Gastrocnemius medialis (tissue), 4 donors: ENCODE measurements at regions not wholly inside any gene's neighbourhood (a gene's known extent, or its start where the extent isn't known, plus 50 kb on each side); places are given as distances from the start of the nearest gene placed in this dataset.

Source experiments
- ATAC-seq, 2 donors: fragments of 150-250 bp; one replicate each; pipeline ENCODE4 v1.9.1; 2016
- DNase-seq, 2 donors: peaks; one replicate each; pipeline ENCODE4 v3.0.0-alpha.2; 2019
- H3K27ac ChIP-seq, 4 donors: fragments of 200-600 bp; sonication (generic); 1 replicate in 1 of 4; 2 replicates in 3 of 4; pipeline ENCODE4 v1.5.1; 2016 to 2018; ENCODE audit warnings: mild to moderate bottlenecking in 2 of 4, moderate library complexity in 1 of 4
- H3K27me3 ChIP-seq, 3 donors: fragments of 200-600 bp; sonication (generic) in 2 of 3; 1 replicate in 1 of 3; 2 replicates in 2 of 3; pipeline versions ENCODE4 v1.5.1 to v1.6.0; 2016 to 2019; ENCODE audit warnings: mild to moderate bottlenecking in 1 of 3, moderate library complexity in 1 of 3
- H3K36me3 ChIP-seq, 2 donors: fragments of 200-600 bp; sonication (generic) in 1 of 2; one replicate each; pipeline ENCODE4 v1.5.1; 2017 to 2018
- H3K4me1 ChIP-seq, 2 donors: fragments of 200-600 bp; sonication (generic) in 1 of 2; one replicate each; pipeline ENCODE4 v1.5.1; 2016 to 2017; ENCODE audit warnings: mild to moderate bottlenecking in 2 of 2
- H3K4me3 ChIP-seq, 4 donors: fragments of 200-600 bp; sonication (generic) in 3 of 4; 1 replicate in 1 of 4; 2 replicates in 3 of 4; pipeline ENCODE4 v1.5.1; 2016 to 2019; ENCODE audit warnings: mild to moderate bottlenecking in 2 of 4
- H3K9me3 ChIP-seq, 3 donors: fragments of 200-600 bp; sonication (generic) in 2 of 3; 1 replicate in 1 of 3; 2 replicates in 2 of 3; pipeline ENCODE4 v1.5.1; 2016 to 2019
- POLR2A ChIP-seq, 2 donors: fragments of 450-650 bp; IDR thresholded peaks; one replicate each; pipeline ENCODE4 v1.6.1; 2017; ENCODE audit warnings: antibody characterized with exemption in 2 of 2, mild to moderate bottlenecking in 2 of 2, moderate library complexity in 2 of 2
- in situ Hi-C, 4 donors: fragments of 200-750 bp; cut with MboI; loops; one replicate each; pipeline versions ENCODE4 v1.15.0 to v1.8.0; 2017; ENCODE audit warnings: low sequenced_read_pairs in 4 of 4
- intact Hi-C: fragments of 100-400 bp; cut with DNase I; formaldehyde crosslinking; loops from one replicate; pipeline ENCODE4 v1.15.1; 2023; ENCODE audit warnings: low total_unique reads
- TF ChIP-seq, protein P1 (sequence below), 5 experiments: fragments of 450-650 bp in 3 of 5; fragments of 200-600 bp in 2 of 5; sonication (generic) in 2 of 5; IDR thresholded peaks in 4 of 5; conservative IDR thresholded peaks in 1 of 5; 1 replicate in 4 of 5; 2 replicates in 1 of 5; pipeline ENCODE4 v1.5.1; 2016 to 2019; ENCODE audit warnings: antibody characterized with exemption in 5 of 5, mild to moderate bottlenecking in 3 of 5, moderate library complexity in 3 of 5

- Histone ChIP-seq H3K9me3 (no peaks in the 10 kb centered on the region), H3K4me3 (no peak overlapping the region), H3K4me1 (no peaks in the 10 kb centered on the region), H3K36me3 (no peaks in the 10 kb centered on the region), H3K27me3 (peaks cover 3 to 9% (median 7%) of the 10 kb centered on the region in 3 donors), H3K27ac (no peak overlapping the region)
- intact Hi-C loops (no loop called here), in situ Hi-C loops (no loop called here)
- TF ChIP-seq, protein P1, sequence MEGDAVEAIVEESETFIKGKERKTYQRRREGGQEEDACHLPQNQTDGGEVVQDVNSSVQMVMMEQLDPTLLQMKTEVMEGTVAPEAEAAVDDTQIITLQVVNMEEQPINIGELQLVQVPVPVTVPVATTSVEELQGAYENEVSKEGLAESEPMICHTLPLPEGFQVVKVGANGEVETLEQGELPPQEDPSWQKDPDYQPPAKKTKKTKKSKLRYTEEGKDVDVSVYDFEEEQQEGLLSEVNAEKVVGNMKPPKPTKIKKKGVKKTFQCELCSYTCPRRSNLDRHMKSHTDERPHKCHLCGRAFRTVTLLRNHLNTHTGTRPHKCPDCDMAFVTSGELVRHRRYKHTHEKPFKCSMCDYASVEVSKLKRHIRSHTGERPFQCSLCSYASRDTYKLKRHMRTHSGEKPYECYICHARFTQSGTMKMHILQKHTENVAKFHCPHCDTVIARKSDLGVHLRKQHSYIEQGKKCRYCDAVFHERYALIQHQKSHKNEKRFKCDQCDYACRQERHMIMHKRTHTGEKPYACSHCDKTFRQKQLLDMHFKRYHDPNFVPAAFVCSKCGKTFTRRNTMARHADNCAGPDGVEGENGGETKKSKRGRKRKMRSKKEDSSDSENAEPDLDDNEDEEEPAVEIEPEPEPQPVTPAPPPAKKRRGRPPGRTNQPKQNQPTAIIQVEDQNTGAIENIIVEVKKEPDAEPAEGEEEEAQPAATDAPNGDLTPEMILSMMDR (IDR thresholded peaks at IDR 0.05 in 4 of 5, conservative IDR thresholded peaks at IDR 0.05 in 1 of 5), result no peak
- TF ChIP-seq POLR2A (IDR thresholded peaks at IDR 0.05), result no peak
- ATAC-seq (no peak), DNase-seq (no peak)
These were observed 240.0 kb upstream of the ZFHX3 start for GRCh38 chr16:73287859-73288405.

DNA sequence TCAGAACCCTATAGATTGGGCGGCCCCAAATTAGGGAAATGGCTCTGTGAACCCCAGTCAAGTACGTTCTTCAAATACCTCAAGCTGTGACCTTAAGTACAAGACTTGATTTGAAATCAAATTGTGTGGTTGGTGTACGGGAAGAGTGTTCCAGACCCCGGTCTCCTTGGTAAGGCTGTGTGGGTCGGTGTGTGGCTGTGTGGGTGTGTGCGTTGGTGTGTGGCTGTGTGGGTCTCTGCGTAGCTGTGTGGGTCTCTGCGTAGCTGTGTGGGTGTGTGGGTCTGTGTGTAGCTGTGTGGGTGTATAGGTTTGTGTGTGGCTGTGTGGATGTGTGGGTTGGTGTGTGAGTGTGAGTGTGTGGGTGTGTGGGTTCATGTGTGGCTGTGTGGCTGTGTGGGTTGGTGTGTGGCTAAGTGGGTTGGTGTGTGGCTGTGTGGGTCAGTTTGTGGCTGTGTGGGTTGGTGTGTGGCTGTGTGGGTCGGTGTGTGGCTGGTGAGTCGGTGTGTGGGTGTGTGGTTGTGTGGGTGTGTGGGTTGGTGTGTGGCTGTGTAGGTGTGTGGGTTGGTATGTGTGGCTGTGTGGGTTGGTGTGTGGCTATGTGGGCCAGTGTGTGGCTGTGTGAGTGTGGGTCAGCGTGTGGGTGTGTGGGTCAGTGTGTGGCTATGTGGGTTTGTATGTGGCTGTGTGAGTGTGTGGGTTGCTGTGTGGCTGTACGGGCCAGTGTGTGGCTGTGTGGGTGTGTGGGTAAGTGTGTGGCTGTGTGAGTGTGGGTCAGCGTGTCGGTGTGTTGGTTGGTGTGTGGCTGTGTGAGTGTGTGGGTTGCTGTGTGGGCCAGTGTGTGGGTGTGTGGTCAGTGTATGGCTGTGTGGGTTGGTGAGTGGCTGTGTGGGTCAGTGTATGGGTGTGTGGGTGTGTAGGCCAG is 238.7 kb upstream of the ZFHX3 start:
- H3K27ac ChIP-seq, result no peak overlapping the region
- peaks cover 3 to 9% (median 7%) of the 10 kb centered on the region in 3 donors for H3K27me3 ChIP-seq
- ATAC-seq, result no peak
- in situ Hi-C loops, result no loop called here
- no peaks in the 10 kb centered on the region for H3K36me3 ChIP-seq
- no peaks in the 10 kb centered on the region for H3K9me3 ChIP-seq
- H3K4me3 ChIP-seq, result no peak overlapping the region
- TF ChIP-seq, protein P1 (IDR thresholded peaks at IDR 0.05 in 4 of 5, conservative IDR thresholded peaks at IDR 0.05 in 1 of 5), result no peak
- TF ChIP-seq POLR2A (IDR thresholded peaks at IDR 0.05), result no peak
- no peaks in the 10 kb centered on the region for H3K4me1 ChIP-seq
- no peak for DNase-seq
- intact Hi-C loops, result no loop called here

- no peak for TF ChIP-seq POLR2A (IDR thresholded peaks at IDR 0.05)
- TF ChIP-seq, protein P1 (IDR thresholded peaks at IDR 0.05 in 4 of 5, conservative IDR thresholded peaks at IDR 0.05 in 1 of 5), result no peak
- peaks cover 3 to 9% (median 7%) of the 10 kb centered on the region in 3 donors for H3K27me3 ChIP-seq
- DNase-seq (no peak), ATAC-seq (no peak)
- no peak overlapping the region for H3K4me3 ChIP-seq
- H3K36me3 ChIP-seq, result no peaks in the 10 kb centered on the region
- no peaks in the 10 kb centered on the region for H3K9me3 ChIP-seq
- H3K4me1 ChIP-seq, result no peaks in the 10 kb centered on the region
- H3K27ac ChIP-seq, result no peak overlapping the region
- in situ Hi-C loops, result no loop called here
- intact Hi-C loops, result no loop called here
These were observed 237.7 kb upstream of the ZFHX3 start for GRCh38 chr16:73285436-73286201.

DNA sequence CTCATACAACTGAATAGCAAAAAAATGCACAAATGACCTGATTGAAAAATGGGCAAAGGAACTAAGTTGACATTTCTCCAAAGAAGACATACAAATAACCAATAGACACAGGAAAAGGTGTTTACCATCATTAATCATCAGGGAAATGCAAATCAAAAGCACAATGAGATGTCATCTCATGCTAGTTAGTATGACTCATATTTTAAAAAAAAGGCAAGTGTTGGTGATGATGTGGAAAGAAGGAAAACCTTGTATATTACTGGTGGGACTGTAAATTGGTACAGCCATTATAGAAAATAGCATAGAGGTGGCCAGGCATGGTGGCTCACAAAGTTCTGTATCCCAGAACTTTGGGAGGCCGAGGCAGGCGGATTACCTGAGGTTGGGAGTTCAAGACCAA is 232.5 kb upstream of the ZFHX3 start:
- DNase-seq (no peak), ATAC-seq (no peak)
- Histone ChIP-seq H3K9me3 (no peaks in the 10 kb centered on the region), H3K4me3 (no peak overlapping the region), H3K27ac (no peak overlapping the region), H3K4me1 (no peaks in the 10 kb centered on the region), H3K27me3 (no peaks in the 10 kb centered on the region), H3K36me3 (no peaks in the 10 kb centered on the region)
- in situ Hi-C loops, result no loop called here
- intact Hi-C loops, result no loop called here
- TF ChIP-seq POLR2A (IDR thresholded peaks at IDR 0.05), result no peak
- TF ChIP-seq, protein P1 (IDR thresholded peaks at IDR 0.05 in 4 of 5, conservative IDR thresholded peaks at IDR 0.05 in 1 of 5), result no peak
